Lung microvascular endothelial cell (primary cell): ENCODE measurements at regions not wholly inside any gene's neighbourhood (a gene's known extent, or its start where the extent isn't known, plus 50 kb on each side); places are given as distances from the start of the nearest gene placed in this dataset.
A peak's percentile ranks its signal among the peaks of the same experiment; 100 is the strongest.
"Not testable (repeated sequence)": the region's sequence is repeated elsewhere in the genome, so short reads cannot be mapped to it uniquely, and the experiment has no call there.

Experiments
- DNase-seq, 2 donors: peaks; one replicate each; pipeline versions ENCODE4 v3.0.0 to v3.0.0-alpha.2; 2010; ENCODE audit warnings: low read depth in 2 of 2

GRCh38 chr16:14002416-14002990 lies 68.6 kb upstream of the MRTFB start:
- DNase-seq: no peak

DNA sequence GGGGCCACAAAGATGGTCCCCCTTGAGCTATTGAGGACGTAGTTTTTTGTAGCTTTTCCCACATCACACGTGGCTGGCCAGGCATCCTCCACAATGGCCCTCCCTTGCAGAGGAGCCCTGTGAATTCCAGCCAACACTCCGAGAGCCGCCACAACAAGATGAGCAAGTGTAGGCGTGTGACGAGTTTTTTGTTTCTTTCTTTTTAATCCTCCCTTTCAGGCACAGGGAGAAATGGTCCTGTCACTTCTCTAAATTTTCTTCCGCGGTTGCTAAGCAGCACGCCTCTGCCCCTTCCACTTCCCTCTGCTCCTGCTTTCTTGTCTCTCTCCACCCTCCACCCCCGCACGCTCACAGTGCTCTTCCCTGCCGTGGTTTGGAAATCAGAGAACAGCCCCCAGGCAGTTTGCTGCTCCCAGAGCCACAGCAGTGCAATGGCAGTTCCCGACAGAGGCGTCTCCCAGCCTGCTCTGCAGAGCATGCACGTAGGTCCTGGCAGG lies 68.0 kb upstream of the MRTFB start:
- DNase-seq: peak; percentile 6 to 12

DNA sequence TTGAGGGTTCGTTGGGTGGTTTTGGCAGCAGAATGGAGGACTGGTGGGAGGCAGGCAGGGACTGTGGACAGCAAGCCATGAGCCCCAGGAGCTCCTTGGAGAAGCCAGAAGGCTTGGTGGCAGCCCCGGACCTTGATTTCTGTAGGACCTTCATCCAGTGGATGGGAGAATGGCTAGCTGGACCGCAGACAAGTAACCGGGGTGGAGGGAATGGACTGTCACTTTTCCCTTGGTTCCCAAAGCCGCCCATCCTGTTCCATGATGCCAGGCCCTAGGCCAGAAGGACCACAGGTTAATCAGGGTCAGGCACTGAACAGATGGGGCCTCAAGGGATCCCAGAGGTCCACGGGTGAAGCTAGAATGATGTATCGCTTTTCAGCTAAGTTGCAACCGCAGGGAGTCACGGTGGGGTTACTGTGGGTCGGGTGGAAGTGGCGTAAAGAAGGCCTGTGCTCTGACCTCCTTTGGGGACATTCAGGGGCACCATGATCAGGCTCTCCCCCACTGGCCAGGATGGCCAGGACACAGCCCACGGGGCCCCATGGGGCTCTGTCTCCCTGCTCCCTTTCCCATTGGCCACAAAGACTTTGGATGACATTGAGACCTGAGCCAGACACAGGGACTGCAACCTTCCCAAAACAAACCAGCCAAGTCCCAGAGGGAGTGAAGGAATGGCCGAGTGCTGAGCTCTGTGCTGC lies 66.9 kb upstream of the MRTFB start:
- DNase-seq: no peak

- DNase-seq: no peak
Measured at GRCh38 chr16:14004729-14005315, 66.3 kb upstream of the MRTFB start.

DNA sequence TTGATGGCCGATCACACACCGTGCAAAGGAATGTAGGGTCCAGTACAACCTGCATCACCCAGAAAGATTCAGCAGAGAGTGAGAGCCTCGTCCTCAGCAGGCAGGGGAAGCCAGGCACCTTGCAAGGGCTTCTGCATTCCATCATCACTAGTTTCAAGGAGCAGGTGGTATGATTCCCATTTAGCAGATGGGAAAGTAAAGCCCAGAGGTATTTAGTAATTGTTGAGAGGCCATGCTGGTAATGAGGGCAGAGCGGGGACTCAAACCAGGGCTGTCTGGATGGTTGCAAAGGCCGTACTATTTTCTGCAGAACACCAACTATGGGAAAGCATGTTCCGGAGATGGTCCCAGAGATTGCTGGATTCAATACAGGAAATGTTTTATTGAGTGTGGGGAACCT lies 65.8 kb upstream of the MRTFB start:
- DNase-seq: no peak

- DNase-seq: peak in 1 of 2 donors; percentile 57
Measured at GRCh38 chr16:14007450-14007849, 63.7 kb upstream of the MRTFB start.

- no peak for DNase-seq
Measured at GRCh38 chr16:14011001-14011400, 60.1 kb upstream of the MRTFB start.

GRCh38 chr16:14011846-14012245 lies 59.3 kb upstream of the MRTFB start:
- DNase-seq: no peak

DNA sequence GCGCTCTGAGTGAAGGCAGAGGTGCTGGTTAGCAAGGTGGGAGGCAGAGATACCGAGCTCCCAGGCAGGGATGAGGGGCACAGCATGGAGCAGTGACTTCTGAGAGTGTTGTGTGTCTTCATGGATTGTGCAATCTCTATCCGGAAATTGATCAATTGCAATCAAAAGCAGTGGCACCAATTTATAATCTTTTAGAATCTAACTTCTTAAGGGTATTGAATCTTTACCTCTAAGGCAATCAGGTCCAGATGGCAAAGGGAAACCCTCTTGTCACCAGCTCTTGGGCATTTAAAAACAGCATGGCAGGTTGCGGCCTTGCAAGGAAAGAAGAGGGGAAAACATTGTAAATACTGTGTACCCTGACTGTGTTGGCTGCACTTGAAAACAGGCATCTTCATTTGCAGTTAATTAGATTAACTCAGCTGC lies 58.0 kb upstream of the MRTFB start:
- DNase-seq: no peak

- no peak for DNase-seq
Measured at GRCh38 chr16:14013571-14014283, 57.4 kb upstream of the MRTFB start.

- DNase-seq: no peak
Measured at GRCh38 chr16:14014284-14014625, 56.9 kb upstream of the MRTFB start.

DNA sequence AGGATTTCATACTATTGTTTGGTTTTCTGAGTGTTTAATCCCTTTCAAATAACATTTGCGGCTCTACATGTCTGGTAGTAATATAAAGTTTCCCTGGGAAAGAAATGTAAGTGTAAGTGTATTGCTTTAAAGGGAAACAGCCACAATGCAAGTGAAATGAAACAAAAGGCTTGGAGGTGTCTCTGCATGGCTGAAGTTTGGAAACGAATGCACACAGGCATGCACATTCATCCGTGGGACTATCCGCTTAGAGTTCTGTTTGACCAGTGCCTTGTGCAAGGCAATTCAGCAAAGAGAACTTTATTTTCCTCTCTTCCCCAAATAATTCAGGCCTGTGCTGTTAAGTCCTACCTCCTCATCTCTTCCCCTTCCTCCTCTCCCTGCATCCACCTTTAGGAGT lies 56.1 kb upstream of the MRTFB start:
- DNase-seq: no peak

DNA sequence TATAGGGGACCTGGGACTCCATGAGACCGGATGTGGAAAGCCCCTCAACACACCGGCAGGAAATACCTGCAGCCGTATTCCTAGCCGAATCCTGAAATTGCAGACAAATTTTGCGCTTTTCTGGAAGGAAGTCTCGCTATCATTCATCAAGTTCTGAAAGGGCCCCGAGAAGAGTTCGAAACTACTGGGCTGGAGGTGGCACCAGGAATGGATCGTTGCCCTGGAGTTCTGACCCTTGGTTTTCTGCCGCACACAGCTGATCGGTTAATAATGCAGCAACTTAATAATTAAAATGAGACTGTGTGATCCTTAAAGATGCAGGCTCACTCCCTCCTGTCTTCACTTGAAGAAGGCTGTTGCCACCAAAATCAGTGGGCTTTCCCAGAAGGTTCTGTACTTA lies 55.7 kb upstream of the MRTFB start:
- no peak for DNase-seq

- DNase-seq: peak in 1 of 2 donors; percentile 87
Measured at GRCh38 chr16:14015948-14016347, 55.2 kb upstream of the MRTFB start.

GRCh38 chr16:14016362-14016761 lies 54.8 kb upstream of the MRTFB start:
- DNase-seq: not testable (repeated sequence)

DNA sequence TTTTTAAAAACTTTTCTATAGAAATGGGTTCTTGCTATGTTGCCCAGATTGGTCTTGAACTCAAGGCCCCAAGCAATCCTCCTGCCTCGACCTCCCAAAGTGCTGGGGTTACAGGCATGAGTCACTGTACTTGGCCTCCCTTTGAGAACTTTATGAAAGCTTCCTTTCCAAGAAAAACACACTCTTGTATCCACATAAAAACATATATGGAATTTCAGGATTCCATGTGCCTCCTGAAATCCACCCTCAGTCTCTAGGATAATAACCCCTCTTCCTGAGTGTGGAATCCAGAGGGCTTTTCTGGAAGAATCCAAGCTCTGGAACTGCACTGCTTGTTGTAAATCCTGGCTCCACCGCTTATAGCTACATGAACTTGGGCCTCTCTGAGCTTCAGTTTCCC lies 53.2 kb upstream of the MRTFB start:
- DNase-seq: no peak

DNA sequence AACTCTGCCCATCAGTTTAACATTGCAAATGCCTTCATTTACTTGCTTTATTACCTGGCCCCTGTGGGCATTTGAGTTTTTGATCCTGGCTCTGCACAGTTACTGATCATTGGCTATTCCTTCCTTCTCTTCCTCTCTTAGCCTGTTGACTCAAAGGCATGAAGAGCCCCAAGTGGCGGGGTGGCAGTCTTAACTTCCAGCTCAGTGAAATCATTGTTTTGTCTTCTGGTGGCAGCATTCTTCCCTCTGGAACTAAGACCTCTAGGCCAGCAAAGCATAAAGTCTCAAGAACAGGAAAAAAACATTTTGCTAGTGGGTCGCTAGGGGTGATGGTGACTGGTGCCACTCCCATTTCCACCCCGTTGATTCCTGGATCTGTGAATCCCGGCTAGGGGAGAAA lies 52.3 kb upstream of the MRTFB start:
- no peak for DNase-seq

DNA sequence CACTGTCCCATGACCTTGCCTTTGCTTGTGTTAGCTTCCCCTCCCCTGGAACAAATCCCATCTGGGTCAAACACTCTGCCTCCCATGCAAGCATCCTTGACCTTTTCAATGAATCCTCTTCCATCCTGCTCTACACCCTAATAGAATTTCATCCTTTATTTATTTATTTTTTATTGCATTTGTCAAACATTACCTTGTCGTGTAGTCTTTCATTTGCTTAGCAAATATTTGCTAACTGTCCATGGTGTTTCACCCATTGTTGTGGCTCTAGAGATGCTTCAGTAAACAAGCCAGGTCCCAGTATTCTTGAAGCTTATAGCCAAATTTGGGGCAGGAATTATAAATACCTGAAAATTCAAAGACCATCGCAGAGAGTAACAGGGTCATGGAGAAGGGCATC lies 51.0 kb upstream of the MRTFB start:
- DNase-seq: no peak
